Vagina (tissue), 2 donors: ENCODE measurements at regions not wholly inside any gene's neighbourhood (a gene's known extent, or its start where the extent isn't known, plus 50 kb on each side); places are given as distances from the start of the nearest gene placed in this dataset.

Source experiments
- CTCF ChIP-seq, 3 experiments: fragments of 450-650 bp in 2 of 3; fragments of 200-600 bp in 1 of 3; sonication (generic) in 1 of 3; IDR thresholded peaks; one replicate each; pipeline ENCODE4 v1.5.1; 2017 to 2019; ENCODE audit warnings: antibody characterized with exemption in 3 of 3, mild to moderate bottlenecking in 2 of 3, moderate library complexity in 2 of 3
- POLR2A ChIP-seq, 2 donors: fragments of 450-650 bp; IDR thresholded peaks; one replicate each; pipeline ENCODE4 v1.6.1; 2017; ENCODE audit warnings: antibody characterized with exemption in 2 of 2, mild to moderate bottlenecking in 2 of 2, moderate library complexity in 2 of 2
- POLR2AphosphoS5 ChIP-seq, 2 donors: sonication (generic); formaldehyde crosslinking; IDR thresholded peaks; one replicate each; pipeline ENCODE4 v1.9.0; 2017; ENCODE audit warnings: antibody characterized with exemption in 2 of 2, mild to moderate bottlenecking in 2 of 2, low read depth in 1 of 2; ENCODE audit not compliant: insufficient read depth in 1 of 2

GRCh38 chr2:82237994-82238662, 1933.6 kb upstream of the LRRTM1 start:
- TF ChIP-seq CTCF (IDR thresholded peaks at IDR 0.05) (no peak), POLR2AphosphoS5 (IDR thresholded peaks at IDR 0.05; ENCODE audit: insufficient read depth in 1 of 2, low read depth in 1 of 2) (no peak), POLR2A (IDR thresholded peaks at IDR 0.05) (no peak)
